HCT116 (cell line): ENCODE measurements at regions not wholly inside any gene's neighbourhood (a gene's known extent, or its start where the extent isn't known, plus 50 kb on each side); places are given as distances from the start of the nearest gene placed in this dataset.

Experiments used
- ATAC-seq: fragments of 200-7000 bp; cut with Tn5 transposase; 2 replicates; pipeline ENCODE4 v1.9.1; 2020; ENCODE audit warnings: mild to moderate bottlenecking, moderate library complexity
- BruUV-seq: library from RNA; stranded (reverse); fragments of 400-500 nt; replicated peaks from 2 replicates; lab custom pipeline; 2021; lab: Mats Ljungman, UMichigan
- CTCF ChIA-PET: fragments of 300-600 bp; sonication (Branson Sonifier 250); formaldehyde crosslinking; loops from one replicate; lab custom pipeline; 2021; ENCODE audit warnings: antibody characterized with exemption; lab: Charles Lee
- POLR2A ChIA-PET: fragments of 300-600, 350-600 bp; sonication (Branson Sonifier 250); formaldehyde crosslinking; loops from one replicate; lab custom pipeline; 2021; ENCODE audit warnings: antibody characterized with exemption; lab: Charles Lee
- RAD21 ChIA-PET, 2 experiments: fragments of 300-600 bp; sonication (Branson Sonifier 250); formaldehyde crosslinking; loops; one replicate each; lab custom pipeline; 2023; ENCODE audit warnings: low total read pairs in 2 of 2; ENCODE audit not compliant: uncharacterized antibody in 2 of 2, unreplicated experiment in 2 of 2, low non-redundant PET in 1 of 2; lab: Charles Lee
- DNase-seq: peaks from one replicate; pipeline ENCODE4 v3.0.0-alpha.2; 2010; ENCODE audit warnings: low read depth, low spot score
- H2AFZ ChIP-seq: fragments of 200-600 bp; shearing (Covaris generic), sonication (generic); 2 replicates; pipeline ENCODE4 v1.6.1; 2017; ENCODE audit warnings: low read depth, mixed run types, mixed read lengths, antibody characterized with exemption, low read length; ENCODE audit not compliant: poor library complexity, severe bottlenecking
- H3K27ac ChIP-seq: 2 replicates; pipeline ENCODE4 v1.5.1; 2012; ENCODE audit warnings: low read depth, low read length
- H3K27me3 ChIP-seq: fragments of 200-600 bp; sonication (generic); 2 replicates; pipeline ENCODE4 v1.6.1; 2016; ENCODE audit warnings: mixed run types, low read length, mixed read lengths; ENCODE audit not compliant: insufficient read depth
- H3K36me3 ChIP-seq, 2 experiments: fragments of 200-500 bp in 1 of 2; fragments of 200-600 bp in 1 of 2; sonication (Bioruptor generic) in 1 of 2; sonication (generic) in 1 of 2; 2 replicates each; pipeline versions ENCODE4 v1.5.1 to v1.6.1; 2014 to 2016; ENCODE audit warnings: low read length in 2 of 2, inconsistent platforms in 1 of 2, mixed read lengths in 1 of 2, mixed run types in 1 of 2; ENCODE audit not compliant: insufficient read depth in 2 of 2, control insufficient read depth in 1 of 2
- H3K4me1 ChIP-seq, 2 experiments: fragments of 200-600 bp in 1 of 2; sonication (generic) in 1 of 2; 2 replicates each; pipeline versions ENCODE4 v1.5.1 to v1.6.1; 2012 to 2017; ENCODE audit warnings: low read length in 2 of 2, inconsistent platforms in 1 of 2, mild to moderate bottlenecking in 1 of 2, mixed read lengths in 1 of 2, mixed run types in 1 of 2, moderate library complexity in 1 of 2; ENCODE audit not compliant: insufficient read depth in 2 of 2, control insufficient read depth in 1 of 2
- H3K4me2 ChIP-seq: fragments of 200-600 bp; sonication (generic); 2 replicates; pipeline ENCODE4 v1.6.1; 2017; ENCODE audit warnings: mixed run types, low read length, mixed read lengths
- H3K4me3 ChIP-seq, 2 experiments: fragments of 200-600 bp in 1 of 2; sonication (generic) in 1 of 2; replicated peaks in 1 of 2; 2 replicates each; pipeline ENCODE4 v1.5.1; 2011 to 2016; ENCODE audit warnings: low read length in 2 of 2, control low read depth in 1 of 2, low read depth in 1 of 2, mild to moderate bottlenecking in 1 of 2, mixed read lengths in 1 of 2, mixed run types in 1 of 2
- H3K79me2 ChIP-seq: fragments of 200-600 bp; sonication (generic); 2 replicates; pipeline ENCODE4 v1.6.1; 2017; ENCODE audit warnings: mild to moderate bottlenecking, mixed run types, low read length, moderate library complexity, mixed read lengths; ENCODE audit not compliant: insufficient read depth
- H3K9ac ChIP-seq: fragments of 200-600 bp; sonication (generic); 2 replicates; pipeline ENCODE4 v1.6.1; 2016; ENCODE audit warnings: low read length, mixed read lengths
- H3K9me2 ChIP-seq: fragments of 200-600 bp; sonication (generic), shearing (Covaris generic); 2 replicates; pipeline ENCODE4 v1.6.1; 2017; ENCODE audit warnings: mixed run types, mild to moderate bottlenecking, moderate library complexity; ENCODE audit not compliant: insufficient read depth
- H3K9me3 ChIP-seq, 2 experiments: fragments of 200-500 bp in 1 of 2; fragments of 200-600 bp in 1 of 2; sonication (Bioruptor generic) in 1 of 2; sonication (generic) in 1 of 2; 2 replicates each; pipeline ENCODE4 v1.6.1; 2014 to 2017; ENCODE audit warnings: low read length in 2 of 2, mixed read lengths in 2 of 2, inconsistent platforms in 1 of 2, low read depth in 1 of 2, mild to moderate bottlenecking in 1 of 2, mixed run types in 1 of 2, moderate library complexity in 1 of 2; ENCODE audit not compliant: control insufficient read depth in 1 of 2, insufficient read depth in 1 of 2
- H4K20me1 ChIP-seq: fragments of 200-600 bp; sonication (generic), shearing (Covaris generic); 2 replicates; pipeline ENCODE4 v1.6.1; 2017; ENCODE audit warnings: mixed run types, mild to moderate bottlenecking, moderate library complexity; ENCODE audit not compliant: insufficient read depth
- CEBPB ChIP-seq: IDR thresholded peaks from 2 replicates; pipeline ENCODE4 v1.6.1; 2012; ENCODE audit warnings: low read depth
- CTCF ChIP-seq, 3 experiments: fragments of 200-600 bp in 1 of 3; sonication (generic) in 1 of 3; IDR thresholded peaks in 2 of 3; conservative IDR thresholded peaks in 1 of 3; 2 replicates each; pipeline ENCODE4 v1.5.1; 2012 to 2017; ENCODE audit warnings: low read depth in 2 of 3, low read length in 2 of 3, antibody characterized with exemption in 1 of 3, borderline replicate concordance in 1 of 3, control low read depth in 1 of 3, mild to moderate bottlenecking in 1 of 3, mixed read lengths in 1 of 3, mixed run types in 1 of 3, moderate library complexity in 1 of 3; ENCODE audit not compliant: insufficient read depth in 1 of 3
- ELF1 ChIP-seq: IDR thresholded peaks from 2 replicates; pipeline ENCODE4 v1.6.1; 2012; ENCODE audit warnings: low read depth, borderline replicate concordance
- EZH2phosphoT487 ChIP-seq: fragments of 200-600 bp; IDR thresholded peaks from 2 replicates; pipeline ENCODE4 v1.6.1; 2018; ENCODE audit warnings: antibody characterized with exemption, borderline replicate concordance
- FOSL1 ChIP-seq: IDR thresholded peaks from 2 replicates; pipeline ENCODE4 v1.6.1; 2012; ENCODE audit warnings: low read depth
- JUND ChIP-seq: IDR thresholded peaks from 2 replicates; pipeline ENCODE4 v1.6.1; 2012
- POLR2AphosphoS5 ChIP-seq: IDR thresholded peaks from 2 replicates; pipeline ENCODE4 v1.6.1; 2011; ENCODE audit warnings: mild to moderate bottlenecking, low read depth, low read length, moderate library complexity
- REST ChIP-seq: IDR thresholded peaks from 2 replicates; pipeline ENCODE4 v1.6.1; 2012; ENCODE audit warnings: low read depth
- SIN3A ChIP-seq: IDR thresholded peaks from 2 replicates; pipeline ENCODE4 v1.6.1; 2012; ENCODE audit warnings: low read depth
- SP1 ChIP-seq: IDR thresholded peaks from 2 replicates; pipeline ENCODE4 v1.6.1; 2012; ENCODE audit warnings: low read depth
- SRF ChIP-seq: IDR thresholded peaks from 2 replicates; pipeline ENCODE4 v1.6.1; 2012; ENCODE audit warnings: low read depth
- TCF7L2 ChIP-seq: IDR thresholded peaks from 2 replicates; pipeline ENCODE4 v1.7.0; 2011; ENCODE audit warnings: borderline replicate concordance, inconsistent platforms; ENCODE audit not compliant: insufficient read depth, insufficient read length; ENCODE audit errors: extremely low read depth
- YY1 ChIP-seq: IDR thresholded peaks from 2 replicates; pipeline ENCODE4 v1.6.1; 2011; ENCODE audit warnings: low read length, low read depth, moderate library complexity, mild to moderate bottlenecking; ENCODE audit not compliant: insufficient replicate concordance; ENCODE audit errors: extremely low read depth
- ZNF274 ChIP-seq: fragments of 200-500 bp; sonication (Bioruptor generic); IDR thresholded peaks from 2 replicates; pipeline ENCODE4 v1.6.1; 2014; ENCODE audit warnings: mild to moderate bottlenecking, low read depth, low read length, inconsistent platforms
- intact Hi-C: fragments of 100-400 bp; cut with micrococcal nuclease; formaldehyde crosslinking; loops from 2 replicates; pipeline ENCODE4 v1.10.0; 2022
- TF ChIP-seq, protein P1 (sequence below): IDR thresholded peaks from 2 replicates; pipeline ENCODE4 v1.6.1; 2011; ENCODE audit warnings: mild to moderate bottlenecking, low read length, moderate library complexity; ENCODE audit not compliant: insufficient replicate concordance; ENCODE audit errors: extremely low read depth
- TF ChIP-seq, protein P2 (sequence below): IDR thresholded peaks from 2 replicates; pipeline ENCODE4 v1.6.1; 2012

DNA sequence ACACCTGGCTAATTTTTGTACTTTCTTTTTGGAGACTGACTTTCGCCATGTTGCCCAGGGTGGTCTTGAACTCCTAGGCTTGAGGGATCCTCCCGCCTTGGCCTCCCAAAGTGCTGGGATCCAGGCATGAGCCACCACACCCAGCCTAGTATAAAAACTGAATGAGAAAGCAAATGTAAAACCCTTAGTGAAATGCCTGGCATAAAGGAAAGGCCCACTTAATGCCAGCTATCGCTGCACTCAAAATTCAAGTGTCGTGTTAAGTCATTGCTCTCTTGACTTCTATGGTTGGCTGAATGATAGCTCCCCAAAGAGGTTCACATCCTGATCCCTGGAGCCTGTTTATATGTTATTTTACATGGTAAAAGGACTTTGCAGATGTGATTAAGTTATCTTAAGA lies 54.4 kb upstream of the PNRC1 start:
- TF ChIP-seq SIN3A, result no peak
- TF ChIP-seq SRF, result no peak
- TF ChIP-seq JUND, result no peak
- TF ChIP-seq EZH2phosphoT487, result no peak
- TF ChIP-seq FOSL1, result no peak
- TF ChIP-seq YY1, result no peak
- no peak for TF ChIP-seq CTCF (IDR thresholded peaks at IDR 0.05 in 2 of 3, conservative IDR thresholded peaks at IDR 0.05 in 1 of 3; ENCODE audit: borderline replicate concordance in 1 of 3, insufficient read depth in 1 of 3, low read depth in 2 of 3, low read length in 2 of 3)
- no peak for TF ChIP-seq SP1
- no peak for TF ChIP-seq ELF1
- no peak for TF ChIP-seq ZNF274
- TF ChIP-seq, protein P1, sequence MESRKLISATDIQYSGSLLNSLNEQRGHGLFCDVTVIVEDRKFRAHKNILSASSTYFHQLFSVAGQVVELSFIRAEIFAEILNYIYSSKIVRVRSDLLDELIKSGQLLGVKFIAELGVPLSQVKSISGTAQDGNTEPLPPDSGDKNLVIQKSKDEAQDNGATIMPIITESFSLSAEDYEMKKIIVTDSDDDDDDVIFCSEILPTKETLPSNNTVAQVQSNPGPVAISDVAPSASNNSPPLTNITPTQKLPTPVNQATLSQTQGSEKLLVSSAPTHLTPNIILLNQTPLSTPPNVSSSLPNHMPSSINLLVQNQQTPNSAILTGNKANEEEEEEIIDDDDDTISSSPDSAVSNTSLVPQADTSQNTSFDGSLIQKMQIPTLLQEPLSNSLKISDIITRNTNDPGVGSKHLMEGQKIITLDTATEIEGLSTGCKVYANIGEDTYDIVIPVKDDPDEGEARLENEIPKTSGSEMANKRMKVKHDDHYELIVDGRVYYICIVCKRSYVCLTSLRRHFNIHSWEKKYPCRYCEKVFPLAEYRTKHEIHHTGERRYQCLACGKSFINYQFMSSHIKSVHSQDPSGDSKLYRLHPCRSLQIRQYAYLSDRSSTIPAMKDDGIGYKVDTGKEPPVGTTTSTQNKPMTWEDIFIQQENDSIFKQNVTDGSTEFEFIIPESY, result no peak
- TF ChIP-seq, protein P2, sequence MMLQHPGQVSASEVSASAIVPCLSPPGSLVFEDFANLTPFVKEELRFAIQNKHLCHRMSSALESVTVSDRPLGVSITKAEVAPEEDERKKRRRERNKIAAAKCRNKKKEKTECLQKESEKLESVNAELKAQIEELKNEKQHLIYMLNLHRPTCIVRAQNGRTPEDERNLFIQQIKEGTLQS, result no peak
- TF ChIP-seq POLR2AphosphoS5, result no peak
- TF ChIP-seq TCF7L2, result no peak
- TF ChIP-seq REST, result no peak
- no peak for TF ChIP-seq CEBPB
- POLR2A ChIA-PET, result no interaction called here

More for the DNA sequence above, 54.4 kb upstream of the PNRC1 start:
- Histone ChIP-seq H3K9ac (no peak overlapping the region), H3K4me2 (no peak overlapping the region), H2AFZ (no peak overlapping the region), H3K4me3 (no peak overlapping the region), H3K9me3 (no peaks in the 10 kb centered on the region), H4K20me1 (no peaks in the 10 kb centered on the region), H3K36me3 (no peaks in the 10 kb centered on the region), H3K4me1 (0 out of 4 replicates have a peak, but pooled peaks cover 0 to 6% of the 10 kb centered on the region in 2 experiments), H3K79me2 (no peaks in the 10 kb centered on the region), H3K27me3 (no peaks in the 10 kb centered on the region), H3K27ac (no peak overlapping the region), H3K9me2 (no peaks in the 10 kb centered on the region)
- no TSS peak for BruUV-seq
- CTCF ChIA-PET, result no interaction called here
- intact Hi-C loops, result no loop called here
- DNase-seq (no peak), ATAC-seq (no peak)
- RAD21 ChIA-PET, result no interaction called here
